B cell (primary cell): ENCODE measurements at regions not wholly inside any gene's neighbourhood (a gene's known extent, or its start where the extent isn't known, plus 50 kb on each side); places are given as distances from the start of the nearest gene placed in this dataset.

Experiments used
- ATAC-seq: fragments of 200-7000 bp; cut with Tn5 transposase; one replicate; pipeline ENCODE4 v1.10.0; 2021; ENCODE audit warnings: low read depth, mild to moderate bottlenecking, moderate number of reproducible peaks, moderate library complexity
- CTCF ChIA-PET: fragments of 350-600 bp; sonication (Branson Sonifier 250); formaldehyde crosslinking; loops from one replicate; lab custom pipeline; 2021; ENCODE audit warnings: antibody characterized with exemption, inconsistent platforms; lab: Charles Lee
- POLR2A ChIA-PET: fragments of 350-600 bp; sonication (Branson Sonifier 250); formaldehyde crosslinking; loops from one replicate; lab custom pipeline; 2021; ENCODE audit warnings: antibody characterized with exemption; lab: Charles Lee
- DNase-seq: peaks from one replicate; pipeline ENCODE4 v3.0.0; 2013
- H2AFZ ChIP-seq: 2 replicates; pipeline ENCODE4 v1.6.1; 2012; ENCODE audit warnings: mild to moderate bottlenecking, low read depth, low read length; ENCODE audit not compliant: insufficient read depth, poor library complexity, severe bottlenecking
- H3K27ac ChIP-seq, 2 donors: 1 replicate in 1 of 2; 2 replicates in 1 of 2; pipeline ENCODE4 v1.5.1; 2012 to 2013; ENCODE audit warnings: low read length in 2 of 2, mild to moderate bottlenecking in 2 of 2, moderate library complexity in 1 of 2
- H3K27me3 ChIP-seq, 4 experiments: fragments of 200-600 bp in 1 of 4; sonication (generic) in 1 of 4; replicated peaks in 1 of 4; 1 replicate in 2 of 4; 2 replicates in 2 of 4; pipeline versions ENCODE4 v1.6.1 to v1.7.0; 2013 to 2016; ENCODE audit warnings: low read length in 3 of 4, mild to moderate bottlenecking in 2 of 4, mixed read lengths in 1 of 4, moderate library complexity in 1 of 4; ENCODE audit not compliant: insufficient read depth in 4 of 4, control insufficient read depth in 3 of 4; ENCODE audit errors: control extremely low read depth in 1 of 4
- H3K36me3 ChIP-seq, 2 experiments: replicated peaks in 1 of 2; 1 replicate in 1 of 2; 2 replicates in 1 of 2; pipeline versions ENCODE4 v1.6.1 to v1.7.1; 2013; ENCODE audit warnings: low read length in 1 of 2; ENCODE audit not compliant: insufficient read depth in 2 of 2, control insufficient read depth in 1 of 2; ENCODE audit errors: control extremely low read depth in 1 of 2, extremely low read depth in 1 of 2
- H3K4me1 ChIP-seq, 2 donors: fragments of 200-600 bp in 1 of 2; sonication (generic) in 1 of 2; 1 replicate in 1 of 2; 2 replicates in 1 of 2; pipeline versions ENCODE4 v1.5.1 to v1.6.1; 2013 to 2017; ENCODE audit warnings: low read length in 2 of 2; ENCODE audit not compliant: control insufficient read depth in 2 of 2, insufficient read depth in 2 of 2
- H3K4me2 ChIP-seq: replicated peaks from 2 replicates; pipeline ENCODE3; 2012; ENCODE audit warnings: mild to moderate bottlenecking, low read depth, low read length; ENCODE audit not compliant: poor library complexity, severe bottlenecking
- H3K4me3 ChIP-seq, 5 experiments: fragments of 200-600 bp in 1 of 5; sonication (generic) in 1 of 5; 1 replicate in 3 of 5; 2 replicates in 2 of 5; pipeline versions ENCODE4 v1.5.1 to v1.7.0; 2011 to 2016; ENCODE audit warnings: low read length in 4 of 5, mild to moderate bottlenecking in 4 of 5, low read depth in 2 of 5, control low read depth in 1 of 5, moderate library complexity in 1 of 5; ENCODE audit not compliant: insufficient read depth in 1 of 5; ENCODE audit errors: control extremely low read depth in 1 of 5, extremely low read depth in 1 of 5
- H3K79me2 ChIP-seq: fragments of 200-600 bp; sonication (generic); one replicate; pipeline ENCODE4 v1.6.0; 2016; ENCODE audit warnings: low read length; ENCODE audit not compliant: control insufficient read depth, insufficient read depth
- H3K9ac ChIP-seq: fragments of 200-600 bp; sonication (generic); 2 replicates; pipeline ENCODE4 v1.6.1; 2017; ENCODE audit warnings: mild to moderate bottlenecking, low read length, moderate library complexity
- H3K9me3 ChIP-seq, 3 donors: one replicate each; pipeline versions ENCODE4 v1.6.1 to v1.7.1; 2013; ENCODE audit warnings: low read length in 2 of 3; ENCODE audit not compliant: control insufficient read depth in 2 of 3, insufficient read depth in 1 of 3; ENCODE audit errors: control extremely low read depth in 1 of 3
- H4K20me1 ChIP-seq: 2 replicates; pipeline ENCODE4 v1.6.0; 2012; ENCODE audit warnings: mild to moderate bottlenecking, low read length; ENCODE audit not compliant: insufficient read depth, control insufficient read depth, poor library complexity, severe bottlenecking
- H3K27ac Mint-ChIP-seq: one replicate; pipeline ENCODE4 v1.8.0; 2021; ENCODE audit warnings: mixed read lengths
- H3K27me3 Mint-ChIP-seq: one replicate; pipeline ENCODE4 v1.8.0; 2021; ENCODE audit warnings: mixed read lengths
- H3K4me1 Mint-ChIP-seq: one replicate; pipeline ENCODE4 v1.8.0; 2021; ENCODE audit warnings: mixed read lengths
- H3K4me3 Mint-ChIP-seq: one replicate; pipeline ENCODE4 v1.8.0; 2021; ENCODE audit warnings: mixed read lengths
- H3K9me3 Mint-ChIP-seq: one replicate; pipeline ENCODE4 v1.8.0; 2022; ENCODE audit warnings: mixed read lengths; ENCODE audit not compliant: insufficient read depth
- CTCF ChIP-seq: fragments of 200-600 bp; IDR thresholded peaks from one replicate; pipeline ENCODE4 v1.8.0; 2022; ENCODE audit warnings: antibody characterized with exemption, mild to moderate bottlenecking
- EZH2 ChIP-seq: IDR thresholded peaks from 2 replicates; pipeline ENCODE4 v1.6.1; 2012; ENCODE audit warnings: borderline replicate concordance, low read depth, mild to moderate bottlenecking, moderate library complexity, low read length; ENCODE audit not compliant: insufficient read depth, poor library complexity, severe bottlenecking
- WGBS: methylation state at CpG from one replicate; pipeline ENCODE4 v1.1.5; 2013; ENCODE audit warnings: missing lambda C conversion rate; ENCODE audit not compliant: insufficient coverage; 5-methylcytosine and 5-hydroxymethylcytosine counted together
- intact Hi-C: fragments of 100-400 bp; cut with micrococcal nuclease; formaldehyde crosslinking; loops from one replicate; pipeline ENCODE4 v1.10.0; 2022

- H3K4me3 Mint-ChIP-seq: no peak overlapping the region
- Histone ChIP-seq H3K79me2 (no peaks in the 10 kb centered on the region), H3K27me3 (peaks cover 0 to 7% (median 0%) of the 10 kb centered on the region in 4 experiments), H3K9ac (no peak overlapping the region), H3K4me3 (no peak overlapping the region), H4K20me1 (no peaks in the 10 kb centered on the region), H3K9me3 (no peaks in the 10 kb centered on the region), H3K4me1 (no peaks in the 10 kb centered on the region), H3K27ac (no peak overlapping the region), H2AFZ (no peak overlapping the region), H3K36me3 (no peaks in the 10 kb centered on the region), H3K4me2 (no peak overlapping the region)
- no peak overlapping the region for H3K27ac Mint-ChIP-seq
- ChIA-PET CTCF (no interaction called here), POLR2A (no interaction called here)
- H3K27me3 Mint-ChIP-seq: peaks cover 13% of the 10 kb centered on the region
- no peaks in the 10 kb centered on the region for H3K4me1 Mint-ChIP-seq
- ATAC-seq (no peak), DNase-seq (no peak)
- no peak for TF ChIP-seq CTCF
- no peak for TF ChIP-seq EZH2
- H3K9me3 Mint-ChIP-seq: no peaks in the 10 kb centered on the region
- intact Hi-C loops: no loop called here
- WGBS: 86% methylated on average over 2 of the region's 4 CpGs
Measured at GRCh38 chr10:6743291-6743849, 163.3 kb upstream of the PRKCQ start.

GRCh38 chr10:6741541-6741941 is 161.5 kb upstream of the PRKCQ start:
- Histone ChIP-seq H3K4me1 (no peaks in the 10 kb centered on the region), H3K9ac (no peak overlapping the region), H3K27ac (no peak overlapping the region), H3K27me3 (peaks cover 0 to 9% (median 0%) of the 10 kb centered on the region in 4 experiments), H3K79me2 (no peaks in the 10 kb centered on the region), H3K4me2 (no peak overlapping the region), H3K9me3 (no peaks in the 10 kb centered on the region), H4K20me1 (no peaks in the 10 kb centered on the region), H2AFZ (no peak overlapping the region), H3K36me3 (no peaks in the 10 kb centered on the region), H3K4me3 (no peak overlapping the region)
- 75% methylated on average over 3 of the region's 3 CpGs for WGBS
- CTCF ChIA-PET: no interaction called here
- TF ChIP-seq EZH2 (no peak), CTCF (no peak)
- Mint-ChIP-seq H3K27me3 (peaks cover 21% of the 10 kb centered on the region), H3K27ac (no peak overlapping the region), H3K9me3 (no peaks in the 10 kb centered on the region), H3K4me3 (no peak overlapping the region), H3K4me1 (no peaks in the 10 kb centered on the region)
- intact Hi-C loops: no loop called here
- DNase-seq: no peak
- ATAC-seq: no peak
- POLR2A ChIA-PET: no interaction called here
